ENCODE measurements at regions not wholly inside any gene's neighbourhood (a gene's known extent, or its start where the extent isn't known, plus 50 kb on each side); places are given as distances from the start of the nearest gene placed in this dataset.

DNA sequence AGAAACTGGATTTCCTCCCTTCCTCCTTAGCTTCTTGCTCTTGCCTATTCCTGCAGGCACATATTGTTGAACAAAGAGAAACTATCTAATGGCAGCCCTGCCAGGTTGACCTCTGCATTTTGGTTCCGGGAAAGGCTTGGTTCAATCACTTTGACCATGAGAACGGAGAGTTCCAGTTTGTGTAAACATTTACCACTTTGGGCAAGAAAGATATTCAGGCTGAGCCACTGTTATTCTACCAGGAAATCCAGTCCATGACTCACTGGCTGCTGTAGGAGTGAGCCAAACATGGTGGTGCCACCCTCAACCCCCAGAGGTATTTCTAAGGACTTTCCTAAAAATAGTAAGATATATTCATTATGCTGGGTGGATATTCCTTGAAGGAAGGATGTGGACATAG, 242.2 kb upstream of the OR4E1 start (continued):
- TF ChIP-seq, protein P1, sequence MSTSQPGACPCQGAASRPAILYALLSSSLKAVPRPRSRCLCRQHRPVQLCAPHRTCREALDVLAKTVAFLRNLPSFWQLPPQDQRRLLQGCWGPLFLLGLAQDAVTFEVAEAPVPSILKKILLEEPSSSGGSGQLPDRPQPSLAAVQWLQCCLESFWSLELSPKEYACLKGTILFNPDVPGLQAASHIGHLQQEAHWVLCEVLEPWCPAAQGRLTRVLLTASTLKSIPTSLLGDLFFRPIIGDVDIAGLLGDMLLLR (CRISPR knock-in tag; IDR thresholded peaks at IDR 0.05): no peak
- TF ChIP-seq NFE2L2 (IDR thresholded peaks at IDR 0.05; ENCODE audit: low read length) (no peak), MBNL3 (CRISPR knock-in tag; conservative IDR thresholded peaks at IDR 0.05) (no peak), POLR2G (IDR thresholded peaks at IDR 0.05; ENCODE audit: low read depth, low read length) (no peak), JARID2 (CRISPR knock-in tag; IDR thresholded peaks at IDR 0.05; ENCODE audit: insufficient replicate concordance) (no peak), ONECUT2 (CRISPR knock-in tag; IDR thresholded peaks at IDR 0.05) (no peak), ZFP82 (CRISPR knock-in tag; IDR thresholded peaks at IDR 0.05; ENCODE audit: borderline replicate concordance) (no peak), NPAS2 (CRISPR knock-in tag; IDR thresholded peaks at IDR 0.05; ENCODE audit: borderline replicate concordance) (no peak), ZNF549 (CRISPR knock-in tag; IDR thresholded peaks at IDR 0.05) (no peak), TEAD3 (CRISPR knock-in tag; optimal IDR thresholded peaks at IDR 0.05; ENCODE audit: borderline replicate concordance) (no peak), ATM (IDR thresholded peaks at IDR 0.05; ENCODE audit: borderline replicate concordance) (no peak), POLR2AphosphoS5 (IDR thresholded peaks at IDR 0.05; ENCODE audit: low read depth, low read length) (no peak), FOSL2 (CRISPR knock-in tag; IDR thresholded peaks at IDR 0.05) (peak; percentile 63), ZNF569 (CRISPR knock-in tag; IDR thresholded peaks at IDR 0.05; ENCODE audit: borderline replicate concordance) (no peak), ZC3H13 (CRISPR knock-in tag; IDR thresholded peaks at IDR 0.05) (no peak), SYNCRIP (IDR thresholded peaks at IDR 0.05; ENCODE audit: insufficient read depth, low read depth, low read length) (no peak)
- TF ChIP-seq, protein P2, sequence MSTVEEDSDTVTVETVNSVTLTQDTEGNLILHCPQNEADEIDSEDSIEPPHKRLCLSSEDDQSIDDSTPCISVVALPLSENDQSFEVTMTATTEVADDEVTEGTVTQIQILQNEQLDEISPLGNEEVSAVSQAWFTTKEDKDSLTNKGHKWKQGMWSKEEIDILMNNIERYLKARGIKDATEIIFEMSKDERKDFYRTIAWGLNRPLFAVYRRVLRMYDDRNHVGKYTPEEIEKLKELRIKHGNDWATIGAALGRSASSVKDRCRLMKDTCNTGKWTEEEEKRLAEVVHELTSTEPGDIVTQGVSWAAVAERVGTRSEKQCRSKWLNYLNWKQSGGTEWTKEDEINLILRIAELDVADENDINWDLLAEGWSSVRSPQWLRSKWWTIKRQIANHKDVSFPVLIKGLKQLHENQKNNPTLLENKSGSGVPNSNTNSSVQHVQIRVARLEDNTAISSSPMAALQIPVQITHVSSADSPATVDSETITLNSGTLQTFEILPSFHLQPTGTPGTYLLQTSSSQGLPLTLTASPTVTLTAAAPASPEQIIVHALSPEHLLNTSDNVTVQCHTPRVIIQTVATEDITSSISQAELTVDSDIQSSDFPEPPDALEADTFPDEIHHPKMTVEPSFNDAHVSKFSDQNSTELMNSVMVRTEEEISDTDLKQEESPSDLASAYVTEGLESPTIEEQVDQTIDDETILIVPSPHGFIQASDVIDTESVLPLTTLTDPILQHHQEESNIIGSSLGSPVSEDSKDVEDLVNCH (CRISPR knock-in tag; IDR thresholded peaks at IDR 0.05): no peak
- TF ChIP-seq, protein P3, sequence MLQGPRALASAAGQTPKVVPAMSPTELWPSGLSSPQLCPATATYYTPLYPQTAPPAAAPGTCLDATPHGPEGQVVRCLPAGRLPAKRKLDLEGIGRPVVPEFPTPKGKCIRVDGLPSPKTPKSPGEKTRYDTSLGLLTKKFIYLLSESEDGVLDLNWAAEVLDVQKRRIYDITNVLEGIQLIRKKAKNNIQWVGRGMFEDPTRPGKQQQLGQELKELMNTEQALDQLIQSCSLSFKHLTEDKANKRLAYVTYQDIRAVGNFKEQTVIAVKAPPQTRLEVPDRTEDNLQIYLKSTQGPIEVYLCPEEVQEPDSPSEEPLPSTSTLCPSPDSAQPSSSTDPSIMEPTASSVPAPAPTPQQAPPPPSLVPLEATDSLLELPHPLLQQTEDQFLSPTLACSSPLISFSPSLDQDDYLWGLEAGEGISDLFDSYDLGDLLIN (CRISPR knock-in tag; IDR thresholded peaks at IDR 0.05; ENCODE audit: borderline replicate concordance): no peak
- TF ChIP-seq, protein P4, sequence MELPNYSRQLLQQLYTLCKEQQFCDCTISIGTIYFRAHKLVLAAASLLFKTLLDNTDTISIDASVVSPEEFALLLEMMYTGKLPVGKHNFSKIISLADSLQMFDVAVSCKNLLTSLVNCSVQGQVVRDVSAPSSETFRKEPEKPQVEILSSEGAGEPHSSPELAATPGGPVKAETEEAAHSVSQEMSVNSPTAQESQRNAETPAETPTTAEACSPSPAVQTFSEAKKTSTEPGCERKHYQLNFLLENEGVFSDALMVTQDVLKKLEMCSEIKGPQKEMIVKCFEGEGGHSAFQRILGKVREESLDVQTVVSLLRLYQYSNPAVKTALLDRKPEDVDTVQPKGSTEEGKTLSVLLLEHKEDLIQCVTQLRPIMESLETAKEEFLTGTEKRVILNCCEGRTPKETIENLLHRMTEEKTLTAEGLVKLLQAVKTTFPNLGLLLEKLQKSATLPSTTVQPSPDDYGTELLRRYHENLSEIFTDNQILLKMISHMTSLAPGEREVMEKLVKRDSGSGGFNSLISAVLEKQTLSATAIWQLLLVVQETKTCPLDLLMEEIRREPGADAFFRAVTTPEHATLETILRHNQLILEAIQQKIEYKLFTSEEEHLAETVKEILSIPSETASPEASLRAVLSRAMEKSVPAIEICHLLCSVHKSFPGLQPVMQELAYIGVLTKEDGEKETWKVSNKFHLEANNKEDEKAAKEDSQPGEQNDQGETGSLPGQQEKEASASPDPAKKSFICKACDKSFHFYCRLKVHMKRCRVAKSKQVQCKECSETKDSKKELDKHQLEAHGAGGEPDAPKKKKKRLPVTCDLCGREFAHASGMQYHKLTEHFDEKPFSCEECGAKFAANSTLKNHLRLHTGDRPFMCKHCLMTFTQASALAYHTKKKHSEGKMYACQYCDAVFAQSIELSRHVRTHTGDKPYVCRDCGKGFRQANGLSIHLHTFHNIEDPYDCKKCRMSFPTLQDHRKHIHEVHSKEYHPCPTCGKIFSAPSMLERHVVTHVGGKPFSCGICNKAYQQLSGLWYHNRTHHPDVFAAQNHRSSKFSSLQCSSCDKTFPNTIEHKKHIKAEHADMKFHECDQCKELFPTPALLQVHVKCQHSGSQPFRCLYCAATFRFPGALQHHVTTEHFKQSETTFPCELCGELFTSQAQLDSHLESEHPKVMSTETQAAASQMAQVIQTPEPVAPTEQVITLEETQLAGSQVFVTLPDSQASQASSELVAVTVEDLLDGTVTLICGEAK (IDR thresholded peaks at IDR 0.05): no peak
- TF ChIP-seq, protein P4 (CRISPR knock-in tag; IDR thresholded peaks at IDR 0.05): no peak

Measured in HepG2 (cell line).